H4 (cell line): ENCODE measurements at regions not wholly inside any gene's neighbourhood (a gene's known extent, or its start where the extent isn't known, plus 50 kb on each side); places are given as distances from the start of the nearest gene placed in this dataset.

Source experiments
- DNase-seq: peaks from one replicate; pipeline ENCODE4 v3.0.0-alpha.2; 2015; ENCODE audit warnings: low spot score

DNA sequence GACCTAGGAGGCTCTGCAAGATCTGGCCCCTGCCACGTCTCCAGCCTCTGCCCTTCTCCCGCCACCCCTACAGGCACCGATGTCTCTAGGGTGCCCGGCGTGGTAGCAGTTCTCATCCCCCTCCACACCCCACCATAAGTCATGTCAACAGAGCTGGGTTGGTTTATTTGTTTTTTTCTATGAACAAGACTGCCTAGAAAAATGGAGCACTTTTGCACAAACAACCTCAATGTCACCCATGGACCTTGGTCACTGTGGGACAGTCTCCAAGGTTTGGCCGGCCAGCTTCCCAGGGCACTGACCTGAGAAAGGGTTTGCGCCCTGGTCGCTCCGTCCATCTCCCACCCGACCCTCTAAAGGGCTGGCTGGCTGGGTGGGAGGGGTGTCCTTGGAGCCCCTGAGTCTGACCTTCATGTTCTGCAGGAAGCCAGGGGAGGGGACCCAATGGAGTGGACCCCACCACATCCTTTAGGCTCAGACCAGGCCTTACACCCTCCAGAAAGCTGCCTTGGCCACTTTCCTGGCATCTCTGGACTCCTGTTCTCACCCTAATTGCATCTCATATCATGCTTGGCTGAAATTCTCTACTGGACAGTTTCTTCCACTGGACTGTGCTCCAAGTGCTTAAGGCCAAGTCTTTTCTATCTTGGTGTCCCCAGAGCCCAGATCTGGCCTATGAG lies 104.8 kb upstream of the PTPN1 start:
- no peak for DNase-seq

DNA sequence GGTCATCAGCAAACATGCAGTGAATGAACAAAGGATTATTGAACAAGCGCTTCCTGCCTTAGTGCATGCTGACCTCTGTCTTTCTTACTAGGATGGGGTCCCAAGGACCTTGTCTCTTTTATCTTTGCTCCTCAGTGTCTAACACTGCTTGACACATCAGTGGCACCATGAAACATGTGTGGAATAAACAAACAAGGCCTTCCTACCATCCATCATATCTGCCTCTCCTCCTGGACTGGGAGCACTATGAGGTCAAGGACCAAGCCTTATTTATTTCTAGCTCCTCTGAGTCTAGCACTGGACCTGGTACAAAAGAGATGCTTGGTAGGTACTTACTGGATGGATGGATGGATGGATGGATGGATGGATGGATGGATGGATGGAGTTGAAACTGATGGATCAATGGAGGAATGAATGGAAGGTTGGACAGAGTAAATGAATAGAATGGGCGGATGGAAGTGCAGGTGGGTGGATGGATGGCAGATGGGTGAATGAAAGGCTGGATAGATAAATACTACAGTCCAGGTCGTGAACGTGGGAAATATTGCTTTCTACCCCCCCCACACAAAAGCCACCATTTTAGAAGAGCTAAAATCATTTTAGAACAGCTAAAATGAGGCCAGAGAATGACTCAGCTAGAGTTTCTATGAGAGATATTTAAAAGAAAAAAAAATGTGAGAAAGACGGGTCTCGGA lies 104.1 kb upstream of the PTPN1 start:
- DNase-seq = no peak

DNA sequence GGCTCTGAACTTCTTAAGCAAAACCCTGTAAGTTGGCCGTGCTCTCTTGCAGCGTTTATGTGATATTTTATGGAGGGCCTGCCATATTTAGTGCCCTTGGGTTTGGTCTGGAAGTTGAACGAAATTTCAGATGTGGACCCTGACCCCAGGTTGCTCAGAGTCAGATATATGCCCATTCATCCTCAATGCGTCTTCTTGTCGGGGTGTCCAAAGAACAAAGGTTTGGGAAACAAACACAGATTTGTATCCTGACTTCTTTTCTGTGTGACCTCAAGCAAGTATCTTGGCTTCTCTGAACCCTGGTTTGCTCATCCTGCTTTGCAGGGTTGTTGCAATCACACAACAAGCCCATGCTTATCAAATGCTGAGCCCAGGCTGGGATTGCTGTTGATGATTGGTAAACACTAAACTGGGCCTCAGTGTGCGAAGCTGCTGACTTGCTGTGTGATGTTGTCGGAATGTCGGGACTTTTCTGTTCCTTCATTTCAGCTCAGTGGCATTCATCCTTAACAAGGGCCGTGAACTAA lies 103.5 kb upstream of the PTPN1 start:
- no peak for DNase-seq

DNA sequence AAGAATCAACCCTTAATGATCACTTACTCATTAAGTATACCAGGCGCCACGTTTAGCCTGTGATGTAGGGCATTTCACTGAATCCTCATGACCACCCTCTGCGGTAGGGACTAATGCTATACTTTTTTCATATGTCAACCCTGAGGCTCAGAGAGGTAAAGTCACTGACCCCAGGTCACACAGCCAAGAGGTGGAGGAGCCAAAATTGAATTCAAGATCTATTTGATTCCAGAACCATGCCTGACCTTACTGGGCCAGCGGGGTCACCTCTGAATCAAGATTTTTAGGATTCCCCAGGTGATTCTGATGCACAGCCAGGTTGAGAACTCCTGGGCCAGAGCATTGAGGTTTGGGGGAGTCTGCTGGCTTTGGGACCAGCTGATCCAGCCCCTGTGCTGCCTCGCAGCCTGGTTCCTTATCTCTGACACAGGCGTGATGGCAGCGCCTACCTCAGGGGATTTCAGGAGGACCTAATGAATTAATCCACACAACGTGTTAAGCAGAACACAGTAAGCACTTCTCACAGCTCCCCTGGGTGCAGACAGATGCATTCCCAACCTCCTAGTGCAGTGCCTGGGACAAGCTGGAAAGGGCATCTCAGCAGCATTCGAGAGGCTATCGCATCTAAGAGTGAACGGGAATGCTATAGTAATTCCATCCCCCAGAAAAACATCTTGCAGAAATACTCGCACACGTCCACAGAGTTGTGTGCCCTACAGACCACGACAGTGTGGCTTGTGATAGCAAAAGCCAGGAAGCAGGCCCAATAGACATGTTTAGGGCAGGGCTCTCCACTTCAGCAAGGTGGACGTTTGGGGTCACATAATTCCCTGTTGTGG lies 101.4 kb upstream of the PTPN1 start:
- no peak for DNase-seq

DNA sequence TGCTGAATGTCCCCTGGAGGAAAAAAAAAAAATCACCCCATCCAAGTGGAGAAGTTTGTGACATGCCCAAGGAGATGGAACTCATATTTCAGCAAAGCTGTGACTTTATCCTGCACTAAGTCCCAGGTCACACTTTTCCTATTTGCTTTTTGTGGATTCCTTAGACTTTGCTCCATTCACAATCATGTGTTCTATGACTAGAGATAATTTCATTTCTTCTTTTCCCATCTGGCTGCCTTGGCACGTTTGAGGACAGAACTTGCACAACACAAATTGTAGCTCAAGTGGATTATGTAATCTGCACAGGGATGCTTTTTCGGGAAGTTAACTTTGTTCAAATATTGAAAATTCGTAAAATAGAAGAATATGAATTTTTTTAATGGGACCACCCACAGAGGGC lies 100.7 kb upstream of the PTPN1 start:
- no peak for DNase-seq

DNA sequence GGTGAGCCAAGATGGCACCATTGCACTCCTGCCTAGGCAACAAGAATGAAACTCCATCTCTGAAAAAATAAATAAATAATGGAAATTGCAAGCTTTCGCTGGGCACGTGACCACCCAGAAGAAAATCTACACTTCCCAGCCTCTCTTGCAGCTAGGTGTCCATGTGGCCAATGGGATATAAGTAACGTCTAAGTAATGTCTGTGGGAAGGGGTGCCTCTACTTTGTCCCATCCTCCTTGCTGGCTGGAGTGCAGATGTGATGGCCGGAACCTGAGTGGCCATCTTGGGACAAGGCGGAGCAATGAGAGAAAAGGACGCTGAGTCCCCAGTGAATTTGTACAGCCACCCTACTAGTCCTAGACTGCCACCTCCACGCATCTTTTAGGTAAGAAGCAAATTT lies 99.8 kb upstream of the PTPN1 start:
- DNase-seq = no peak

DNA sequence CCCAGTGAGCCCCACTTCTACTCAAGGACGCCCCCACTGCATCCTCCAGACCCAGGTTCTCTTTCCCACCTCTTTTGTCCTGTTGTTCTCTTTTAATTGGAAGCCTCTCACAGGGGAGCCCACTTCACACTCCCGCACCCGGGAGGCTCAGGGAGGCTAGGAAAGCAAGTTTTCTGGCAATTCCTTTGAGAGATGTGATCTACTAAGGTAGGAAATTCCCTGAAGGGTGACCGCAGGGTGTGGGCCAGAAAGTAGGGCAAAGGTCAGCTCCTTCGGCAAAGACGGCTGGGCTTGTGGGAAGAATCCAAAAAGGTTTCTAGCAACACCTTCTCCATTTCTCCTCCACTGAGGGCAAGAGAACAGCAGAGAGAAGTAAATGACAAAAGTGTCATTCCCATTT lies 98.1 kb upstream of the PTPN1 start:
- DNase-seq = no peak

DNA sequence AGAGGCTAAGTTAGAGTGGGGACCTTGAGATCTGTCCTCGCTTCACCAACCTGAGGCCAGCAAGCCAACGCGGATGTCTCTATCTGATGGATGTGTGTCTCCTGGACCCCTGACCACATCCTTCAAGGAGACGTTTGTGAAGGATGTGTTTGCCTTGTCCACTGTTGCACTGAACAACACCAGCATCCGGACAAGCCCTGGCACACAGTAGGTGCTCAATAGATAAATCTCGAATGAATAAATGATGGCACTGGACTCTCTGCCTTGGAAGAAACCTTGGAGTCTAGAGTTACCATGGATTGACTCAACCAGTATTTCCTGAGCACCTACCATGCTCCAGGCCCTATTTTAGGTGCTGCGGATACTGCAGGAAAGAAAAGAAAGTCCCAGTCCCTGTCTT lies 97.7 kb upstream of the PTPN1 start:
- DNase-seq = no peak

DNA sequence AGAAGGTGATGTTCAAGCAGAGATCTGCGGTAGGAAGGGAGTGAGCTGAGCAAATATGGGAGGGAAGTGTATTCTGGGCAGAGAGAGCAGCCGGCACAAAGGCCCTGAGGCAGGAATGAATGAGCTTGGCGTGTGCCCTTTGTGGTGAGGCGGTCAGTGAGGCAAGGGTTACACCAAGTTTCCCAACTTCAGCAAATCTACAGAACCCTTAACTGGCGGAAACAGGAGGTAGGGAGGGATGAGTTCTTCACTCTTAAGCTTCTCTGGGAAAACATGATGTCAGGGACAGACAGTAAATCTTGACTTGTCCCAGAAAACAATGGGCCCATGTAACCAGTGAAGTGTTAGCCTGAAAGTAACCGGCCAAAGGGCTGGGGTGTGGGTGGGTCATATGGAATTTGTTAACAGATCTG lies 97.1 kb upstream of the PTPN1 start:
- DNase-seq = no peak

DNA sequence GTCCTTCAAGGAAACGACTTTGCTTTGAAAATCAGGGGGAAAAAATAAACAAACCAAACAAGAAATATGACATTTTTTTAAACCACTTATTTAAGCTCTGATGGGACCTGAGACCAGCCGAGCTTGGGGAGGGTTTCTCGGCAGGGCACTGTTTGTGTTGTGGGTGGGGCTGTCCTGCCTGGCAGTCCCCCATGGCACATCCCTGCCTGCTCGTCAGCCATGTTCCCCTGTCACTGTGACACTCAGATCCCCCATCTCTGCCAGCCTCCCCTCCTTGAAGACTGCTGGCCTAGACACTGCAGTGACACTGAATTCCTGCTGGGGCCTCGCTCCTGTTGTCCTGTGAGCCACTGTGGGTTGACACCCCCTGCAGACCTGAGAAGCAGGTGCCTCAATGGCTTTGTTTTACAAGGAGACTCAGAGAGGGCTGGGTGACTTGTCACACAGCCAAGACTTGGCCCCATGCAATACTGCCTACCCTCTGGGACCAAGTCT lies 95.1 kb upstream of the PTPN1 start:
- peak; percentile 21 for DNase-seq

DNA sequence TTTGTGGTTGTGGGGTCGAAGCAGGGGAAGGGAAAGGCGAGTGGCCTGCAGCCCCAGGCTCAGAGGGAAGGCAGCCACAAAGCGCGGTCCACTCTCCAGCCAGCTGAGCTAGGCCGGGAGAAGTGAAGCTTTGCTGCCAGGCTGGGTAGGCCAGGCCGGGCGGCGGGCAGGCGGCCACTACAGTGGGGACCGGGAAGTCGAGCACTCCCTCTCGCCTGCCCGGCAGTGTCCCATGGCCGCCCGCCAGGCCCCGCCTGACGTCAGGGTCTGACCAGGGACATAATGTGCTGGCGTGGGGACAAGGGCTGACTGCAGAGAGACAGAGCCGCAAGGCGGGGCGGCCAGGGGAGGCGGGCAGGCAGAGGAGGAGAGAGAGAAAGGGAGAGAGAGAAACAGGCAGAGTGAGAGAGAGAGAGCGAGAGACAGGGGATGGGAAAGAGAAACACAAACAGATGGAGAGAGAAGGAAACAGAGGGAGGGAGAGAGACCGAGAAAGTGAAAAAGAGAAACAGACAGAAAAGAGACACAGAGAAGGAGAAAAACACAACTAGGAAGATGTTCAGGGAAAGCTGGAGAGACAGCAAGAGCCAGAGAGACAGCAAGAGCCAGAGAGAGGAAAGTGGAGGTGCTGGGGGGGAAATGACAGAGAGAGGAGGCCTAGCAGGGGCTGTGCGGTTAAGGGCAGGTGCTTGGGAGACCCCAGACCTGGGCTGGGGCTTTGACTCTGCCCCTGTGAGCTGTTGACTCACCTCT lies 94.5 kb upstream of the PTPN1 start:
- DNase-seq = peak; percentile 93

DNA sequence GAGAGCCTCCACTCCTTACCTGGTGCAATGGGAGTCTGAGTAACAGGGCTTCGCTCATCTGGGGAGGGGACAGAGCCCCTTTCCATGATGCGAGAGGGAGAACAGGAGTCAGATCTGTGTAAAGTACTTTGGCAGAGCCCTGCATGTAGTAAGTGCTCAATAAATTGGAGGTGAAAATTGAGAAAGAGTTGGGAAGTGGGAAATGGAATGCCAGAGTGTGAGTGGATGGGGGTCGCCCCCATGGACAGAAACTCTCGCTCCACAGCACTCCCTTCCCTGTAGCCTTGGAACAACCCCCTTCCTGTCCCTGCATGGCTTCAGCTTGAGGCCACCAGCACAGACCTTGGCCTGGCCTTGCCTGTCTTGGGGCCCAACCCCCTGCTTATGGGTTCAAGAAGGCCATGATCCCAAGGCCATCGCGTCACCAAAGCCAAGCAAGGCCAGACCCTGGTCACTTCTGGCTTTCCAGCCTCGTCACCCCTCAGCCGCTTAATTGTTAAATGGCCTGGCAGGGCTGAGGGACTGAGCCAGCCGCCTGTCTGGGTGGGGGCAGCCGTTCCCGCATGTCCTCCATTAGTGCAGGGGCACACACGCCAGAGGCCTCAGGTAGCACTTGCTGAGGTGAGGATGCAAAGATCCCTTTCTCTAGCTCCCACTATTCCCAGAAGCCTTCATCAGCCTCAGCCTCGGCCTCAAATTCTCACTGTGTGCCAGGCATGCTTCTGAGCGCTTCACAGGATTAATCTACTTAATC lies 93.7 kb upstream of the PTPN1 start:
- DNase-seq = no peak

DNA sequence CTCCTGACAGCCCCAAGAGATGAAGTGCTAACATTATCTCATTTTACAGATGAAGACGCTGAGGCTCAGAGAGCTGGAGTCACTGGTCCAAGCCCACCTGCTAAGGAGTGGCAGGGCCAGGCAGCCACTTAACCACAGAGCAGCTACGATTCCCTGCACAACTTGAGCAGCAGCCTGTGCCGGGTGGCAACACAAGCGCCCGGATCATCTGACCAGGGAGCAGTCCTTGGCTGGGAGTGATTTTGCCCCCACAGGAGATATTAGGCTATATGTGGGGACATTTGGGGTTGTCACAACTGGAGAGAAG lies 93.2 kb upstream of the PTPN1 start:
- DNase-seq = no peak

DNA sequence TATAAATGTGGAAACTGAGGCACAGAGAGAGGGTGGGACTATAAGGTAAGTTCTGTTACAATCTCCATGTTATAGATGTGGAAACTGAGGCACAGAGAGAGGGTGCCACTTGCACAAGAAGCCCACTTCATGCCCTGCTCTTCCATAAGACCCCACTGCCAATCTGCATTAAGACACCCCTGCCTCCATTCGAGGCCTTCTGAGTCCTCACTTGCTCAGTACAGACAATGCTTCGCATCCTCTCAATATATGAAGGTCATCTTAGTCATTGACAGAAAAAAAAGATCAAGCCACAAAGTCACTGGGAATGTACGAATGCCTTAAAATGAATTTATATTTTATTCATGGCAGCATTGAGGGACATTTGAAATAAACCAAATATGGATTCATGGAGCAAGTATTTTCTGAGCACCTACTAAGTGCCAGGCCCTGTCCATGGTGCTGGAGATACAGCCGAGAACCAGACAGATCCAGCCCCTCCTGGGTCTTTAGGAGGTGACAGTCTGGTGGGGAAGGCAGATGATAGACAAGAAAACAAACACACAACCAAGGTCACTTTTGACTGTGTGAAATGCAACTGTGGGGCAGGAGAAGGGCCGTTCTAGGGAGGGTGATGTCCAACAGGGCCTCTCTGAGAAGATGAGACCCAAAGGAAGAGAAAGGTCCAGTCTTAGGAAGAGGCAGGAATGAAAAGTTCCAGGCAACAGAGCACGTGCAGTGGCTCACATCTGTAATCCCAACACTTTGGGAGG lies 92.5 kb upstream of the PTPN1 start:
- DNase-seq = no peak

DNA sequence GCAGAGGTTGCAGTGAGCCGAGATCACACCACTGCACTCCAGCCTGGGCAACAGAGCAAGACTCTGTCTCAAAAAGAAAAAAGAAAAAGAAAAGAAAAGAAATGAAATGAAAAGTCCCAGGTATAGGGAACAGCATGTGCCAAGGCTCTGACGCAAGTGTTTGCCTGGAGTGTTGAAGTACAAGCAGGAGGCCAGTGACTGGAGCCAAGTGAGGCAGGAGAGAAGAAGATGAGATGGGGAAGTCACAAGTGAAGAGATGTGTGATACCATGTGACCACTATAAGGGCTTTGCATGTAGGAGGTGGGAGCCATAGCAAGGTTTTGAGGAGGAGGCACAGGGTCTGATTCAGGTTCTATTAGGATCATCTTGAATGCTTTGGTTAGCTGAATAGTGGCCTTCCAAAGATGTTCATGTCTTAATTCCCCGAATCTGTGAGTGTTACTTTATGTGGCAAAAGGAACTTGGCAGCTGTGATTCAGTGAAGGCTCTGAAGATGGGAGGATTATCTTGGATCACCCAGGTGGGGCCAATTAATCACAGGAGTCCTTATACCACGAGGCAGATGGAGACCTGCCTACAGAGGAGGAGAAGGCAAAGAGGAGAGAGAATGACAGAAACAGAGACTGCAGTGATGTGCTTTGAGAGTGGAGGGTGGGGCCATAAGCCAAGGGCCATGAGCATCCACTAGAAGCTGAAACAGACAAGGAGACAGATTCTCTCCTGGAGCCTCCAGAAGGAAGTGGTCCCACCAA lies 91.1 kb upstream of the PTPN1 start:
- DNase-seq = no peak

DNA sequence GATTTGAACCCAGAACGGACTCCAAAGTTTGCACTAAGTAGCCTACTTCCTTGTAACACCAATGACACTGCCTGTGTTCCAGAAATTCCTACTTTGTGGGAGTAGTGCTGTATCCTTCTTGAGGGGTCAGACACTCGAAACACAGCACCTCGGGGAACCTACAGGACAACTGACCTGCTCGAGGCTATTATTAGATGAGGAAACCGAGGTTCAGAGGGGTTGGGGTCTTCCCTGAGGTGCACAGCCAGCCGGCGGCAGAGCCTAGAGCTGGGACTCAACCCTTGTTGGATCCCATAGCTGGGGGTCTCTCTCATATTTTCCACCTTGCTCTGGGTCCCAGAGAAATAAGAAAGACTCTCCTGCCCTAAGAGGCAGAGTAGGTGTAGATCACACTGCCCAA lies 89.8 kb upstream of the PTPN1 start:
- no peak for DNase-seq

DNA sequence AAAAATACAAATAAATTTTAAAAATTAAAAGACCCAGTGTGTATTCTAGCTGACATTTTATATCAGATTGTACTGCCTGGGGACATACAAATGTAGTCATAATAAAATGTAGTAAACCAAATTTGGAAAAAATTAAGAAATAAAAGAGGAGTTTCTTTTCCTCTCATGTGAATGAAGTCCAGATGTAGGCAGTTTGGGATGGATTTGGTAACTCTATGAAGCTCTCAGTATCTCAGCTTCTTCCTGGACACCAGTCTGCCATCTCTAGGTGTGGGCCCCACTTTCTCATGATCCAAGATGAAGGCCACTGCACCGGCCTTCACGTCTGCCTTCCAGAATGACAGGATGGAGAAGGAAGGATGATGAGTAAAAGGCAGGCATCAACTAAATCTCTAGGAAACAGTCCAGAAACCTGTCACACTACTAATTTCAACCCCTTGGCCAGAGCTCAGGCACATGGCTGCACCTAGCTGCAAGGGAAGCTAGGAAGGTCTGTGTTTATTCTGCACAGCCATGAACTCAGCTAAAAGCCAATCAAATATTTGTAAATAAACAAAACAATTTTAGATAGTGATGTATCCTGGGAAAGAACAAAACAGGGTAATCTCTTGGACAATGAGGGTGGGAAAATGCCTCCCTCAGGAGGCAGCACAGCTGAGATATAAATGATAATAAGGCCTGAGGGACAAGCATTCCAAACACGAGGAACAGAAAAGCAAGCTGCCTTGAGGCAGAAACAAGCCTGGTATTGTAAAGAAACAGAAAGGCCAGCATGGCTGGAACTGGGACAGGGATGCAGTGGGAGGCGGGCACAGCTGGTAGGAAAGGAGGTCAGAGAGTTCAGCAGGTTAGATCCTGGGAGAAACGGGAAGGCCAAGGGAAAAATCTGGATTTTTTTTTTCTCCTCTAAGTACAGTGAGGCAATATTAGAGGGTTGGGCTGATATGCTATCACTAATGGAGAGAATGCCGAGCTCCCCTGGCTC lies 88.5 kb upstream of the PTPN1 start:
- DNase-seq = no peak

DNA sequence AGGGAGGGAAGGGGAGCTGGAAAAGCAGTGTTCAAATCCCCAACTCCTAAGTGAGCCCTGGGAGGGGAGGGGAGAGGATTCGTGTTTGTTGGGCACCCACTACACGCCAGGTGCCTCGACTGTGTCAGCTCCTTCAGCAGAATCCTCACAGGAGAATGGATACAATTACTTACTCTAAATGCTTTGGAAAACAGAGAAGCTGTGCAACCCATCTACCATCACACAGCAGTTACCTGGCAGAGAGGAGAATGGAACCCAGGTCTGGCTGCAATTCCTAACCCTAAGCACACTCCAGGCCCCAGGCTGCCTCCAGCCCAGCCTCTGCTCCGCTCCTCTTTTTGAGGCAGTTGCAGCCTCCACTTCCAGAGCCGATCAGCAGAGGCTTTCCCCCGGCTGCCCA lies 86.4 kb upstream of the PTPN1 start:
- DNase-seq = no peak
